Duodenal mucosa (tissue), 2 donors: ENCODE measurements at regions not wholly inside any gene's neighbourhood (a gene's known extent, or its start where the extent isn't known, plus 50 kb on each side); places are given as distances from the start of the nearest gene placed in this dataset.

Experiments
- H3K27ac ChIP-seq: one replicate; pipeline ENCODE4 v1.7.0; 2013; ENCODE audit warnings: low read depth, low read length
- H3K27me3 ChIP-seq, 2 donors: one replicate each; pipeline ENCODE4 v1.7.0; 2013; ENCODE audit warnings: low read length in 2 of 2, control low read depth in 1 of 2; ENCODE audit not compliant: insufficient read depth in 2 of 2, control insufficient read depth in 1 of 2
- H3K36me3 ChIP-seq, 2 donors: one replicate each; pipeline ENCODE4 v1.7.0; 2013; ENCODE audit warnings: low read length in 2 of 2, control low read depth in 1 of 2; ENCODE audit not compliant: insufficient read depth in 2 of 2, control insufficient read depth in 1 of 2
- H3K4me1 ChIP-seq, 2 donors: one replicate each; pipeline ENCODE4 v1.7.0; 2013; ENCODE audit warnings: low read length in 2 of 2, control low read depth in 1 of 2; ENCODE audit not compliant: insufficient read depth in 2 of 2, control insufficient read depth in 1 of 2
- H3K4me3 ChIP-seq, 2 donors: one replicate each; pipeline ENCODE4 v1.7.0; 2013; ENCODE audit warnings: low read length in 2 of 2, low read depth in 1 of 2
- H3K9ac ChIP-seq, 2 donors: one replicate each; pipeline ENCODE4 v1.7.0; 2013; ENCODE audit warnings: low read length in 2 of 2, low read depth in 1 of 2
- H3K9me3 ChIP-seq, 2 donors: one replicate each; pipeline ENCODE4 v1.7.0; 2013; ENCODE audit warnings: low read length in 2 of 2, control low read depth in 1 of 2; ENCODE audit not compliant: control insufficient read depth in 1 of 2

GRCh38 chr6:90375681-90376439 lies 79.2 kb upstream of the BACH2 start:
- no peaks in the 10 kb centered on the region for H3K9me3 ChIP-seq
- peaks cover 0 to 8% of the 10 kb centered on the region in 2 donors for H3K4me1 ChIP-seq
- no peak overlapping the region for H3K4me3 ChIP-seq
- no peaks in the 10 kb centered on the region for H3K27me3 ChIP-seq
- no peaks in the 10 kb centered on the region for H3K36me3 ChIP-seq
- H3K27ac ChIP-seq: no peak overlapping the region
- no peak overlapping the region for H3K9ac ChIP-seq

- Histone ChIP-seq H3K9me3 (no peaks in the 10 kb centered on the region), H3K27ac (no peak overlapping the region), H3K9ac (no peak overlapping the region), H3K36me3 (no peaks in the 10 kb centered on the region), H3K4me1 (peaks cover 0 to 11% of the 10 kb centered on the region in 2 donors), H3K27me3 (no peaks in the 10 kb centered on the region), H3K4me3 (no peak overlapping the region)
Observed at GRCh38 chr6:90374201-90374600, 77.6 kb upstream of the BACH2 start.

GRCh38 chr6:90372885-90373284 lies 76.2 kb upstream of the BACH2 start:
- H3K4me3 ChIP-seq: no peak overlapping the region
- H3K36me3 ChIP-seq: no peaks in the 10 kb centered on the region
- no peaks in the 10 kb centered on the region for H3K9me3 ChIP-seq
- peaks cover 0 to 11% of the 10 kb centered on the region in 2 donors for H3K4me1 ChIP-seq
- H3K27ac ChIP-seq: no peak overlapping the region
- no peak overlapping the region for H3K9ac ChIP-seq
- H3K27me3 ChIP-seq: no peaks in the 10 kb centered on the region

- Histone ChIP-seq H3K9me3 (no peaks in the 10 kb centered on the region), H3K36me3 (no peaks in the 10 kb centered on the region), H3K27me3 (no peaks in the 10 kb centered on the region), H3K4me1 (peaks cover 0 to 11% of the 10 kb centered on the region in 2 donors), H3K9ac (no peak overlapping the region), H3K27ac (no peak overlapping the region), H3K4me3 (no peak overlapping the region)
Observed at GRCh38 chr6:90372450-90372849, 75.8 kb upstream of the BACH2 start.

- Histone ChIP-seq H3K9me3 (no peaks in the 10 kb centered on the region), H3K27ac (no peak overlapping the region), H3K27me3 (no peaks in the 10 kb centered on the region), H3K4me3 (no peak overlapping the region), H3K4me1 (peaks cover 0 to 5% of the 10 kb centered on the region in 2 donors), H3K36me3 (no peaks in the 10 kb centered on the region), H3K9ac (no peak overlapping the region)
Observed at GRCh38 chr6:90370493-90370959, 73.9 kb upstream of the BACH2 start.

GRCh38 chr6:90369651-90370050 lies 73.0 kb upstream of the BACH2 start:
- Histone ChIP-seq H3K4me3 (no peak overlapping the region), H3K27me3 (no peaks in the 10 kb centered on the region), H3K36me3 (no peaks in the 10 kb centered on the region), H3K4me1 (peaks cover 0 to 3% of the 10 kb centered on the region in 2 donors), H3K27ac (no peak overlapping the region), H3K9ac (no peak overlapping the region), H3K9me3 (no peaks in the 10 kb centered on the region)

GRCh38 chr6:90369024-90369519 lies 72.4 kb upstream of the BACH2 start:
- no peak overlapping the region for H3K9ac ChIP-seq
- H3K9me3 ChIP-seq: no peaks in the 10 kb centered on the region
- no peak overlapping the region for H3K27ac ChIP-seq
- peaks cover 0 to 3% of the 10 kb centered on the region in 2 donors for H3K4me1 ChIP-seq
- no peaks in the 10 kb centered on the region for H3K36me3 ChIP-seq
- no peak overlapping the region for H3K4me3 ChIP-seq
- H3K27me3 ChIP-seq: no peaks in the 10 kb centered on the region

GRCh38 chr6:90368601-90369000 lies 72.0 kb upstream of the BACH2 start:
- no peak overlapping the region for H3K9ac ChIP-seq
- no peaks in the 10 kb centered on the region for H3K27me3 ChIP-seq
- H3K4me1 ChIP-seq: peaks cover 0 to 3% of the 10 kb centered on the region in 2 donors
- H3K27ac ChIP-seq: no peak overlapping the region
- no peaks in the 10 kb centered on the region for H3K36me3 ChIP-seq
- H3K9me3 ChIP-seq: no peaks in the 10 kb centered on the region
- H3K4me3 ChIP-seq: no peak overlapping the region

- Histone ChIP-seq H3K9ac (no peak overlapping the region), H3K4me3 (no peak overlapping the region), H3K27ac (no peak overlapping the region), H3K27me3 (no peaks in the 10 kb centered on the region), H3K4me1 (peaks cover 0 to 3% of the 10 kb centered on the region in 2 donors), H3K9me3 (no peaks in the 10 kb centered on the region), H3K36me3 (no peaks in the 10 kb centered on the region)
Observed at GRCh38 chr6:90368001-90368400, 71.4 kb upstream of the BACH2 start.

GRCh38 chr6:90365565-90366219 lies 69.0 kb upstream of the BACH2 start:
- no peaks in the 10 kb centered on the region for H3K36me3 ChIP-seq
- no peaks in the 10 kb centered on the region for H3K27me3 ChIP-seq
- peaks cover 0 to 3% of the 10 kb centered on the region in 2 donors for H3K4me1 ChIP-seq
- no peaks in the 10 kb centered on the region for H3K9me3 ChIP-seq
- no peak overlapping the region for H3K9ac ChIP-seq
- H3K4me3 ChIP-seq: no peak overlapping the region
- no peak overlapping the region for H3K27ac ChIP-seq
